ENCODE measurements at regions not wholly inside any gene's neighbourhood (a gene's known extent, or its start where the extent isn't known, plus 50 kb on each side); places are given as distances from the start of the nearest gene placed in this dataset.

- Histone ChIP-seq H3K4me2 (ENCODE audit: low read length) (no peak overlapping the region), H3K4me1 (ENCODE audit: control insufficient read depth, insufficient read depth, low read length) (no peaks in the 10 kb centered on the region), H3K4me3 (ENCODE audit: low read length) (no peak overlapping the region), H3K9ac (ENCODE audit: low read depth, low read length) (no peak overlapping the region), H3K27me3 (ENCODE audit: control insufficient read depth, insufficient read depth, low read length) (no peaks in the 10 kb centered on the region), H3K9me3 (replicated peaks; ENCODE audit: low read length) (peaks cover 12% of the 10 kb centered on the region), H3K36me3 (ENCODE audit: insufficient read depth, low read length) (no peaks in the 10 kb centered on the region)
Observed at GRCh38 chr18:22084547-22084946, 84.8 kb upstream of the GATA6 start.

GRCh38 chr18:22086973-22087372, 82.4 kb upstream of the GATA6 start:
- H3K9me3 ChIP-seq (replicated peaks; ENCODE audit: low read length), result peaks cover 7% of the 10 kb centered on the region
- no peaks in the 10 kb centered on the region for H3K36me3 ChIP-seq (ENCODE audit: insufficient read depth, low read length)
- no peak overlapping the region for H3K4me2 ChIP-seq (ENCODE audit: low read length)
- H3K4me3 ChIP-seq (ENCODE audit: low read length), result no peak overlapping the region
- no peaks in the 10 kb centered on the region for H3K27me3 ChIP-seq (ENCODE audit: control insufficient read depth, insufficient read depth, low read length)
- no peak overlapping the region for H3K9ac ChIP-seq (ENCODE audit: low read depth, low read length)
- H3K4me1 ChIP-seq (ENCODE audit: control insufficient read depth, insufficient read depth, low read length), result no peaks in the 10 kb centered on the region

- H3K27me3 ChIP-seq (ENCODE audit: control insufficient read depth, insufficient read depth, low read length), result no peaks in the 10 kb centered on the region
- no peaks in the 10 kb centered on the region for H3K4me1 ChIP-seq (ENCODE audit: control insufficient read depth, insufficient read depth, low read length)
- no peak overlapping the region for H3K9ac ChIP-seq (ENCODE audit: low read depth, low read length)
- H3K36me3 ChIP-seq (ENCODE audit: insufficient read depth, low read length), result no peaks in the 10 kb centered on the region
- H3K4me2 ChIP-seq (ENCODE audit: low read length), result no peak overlapping the region
- peaks cover 4% of the 10 kb centered on the region for H3K9me3 ChIP-seq (replicated peaks; ENCODE audit: low read length)
- H3K4me3 ChIP-seq (ENCODE audit: low read length), result no peak overlapping the region
Observed at GRCh38 chr18:22088029-22088428, 81.4 kb upstream of the GATA6 start.

GRCh38 chr18:22088996-22089640, 80.3 kb upstream of the GATA6 start:
- no peak overlapping the region for H3K9ac ChIP-seq (ENCODE audit: low read depth, low read length)
- H3K27me3 ChIP-seq (ENCODE audit: control insufficient read depth, insufficient read depth, low read length), result no peaks in the 10 kb centered on the region
- peaks cover 4% of the 10 kb centered on the region for H3K9me3 ChIP-seq (replicated peaks; ENCODE audit: low read length)
- H3K36me3 ChIP-seq (ENCODE audit: insufficient read depth, low read length), result no peaks in the 10 kb centered on the region
- H3K4me1 ChIP-seq (ENCODE audit: control insufficient read depth, insufficient read depth, low read length), result no peaks in the 10 kb centered on the region
- H3K4me2 ChIP-seq (ENCODE audit: low read length), result no peak overlapping the region
- H3K4me3 ChIP-seq (ENCODE audit: low read length), result no peak overlapping the region

- Histone ChIP-seq H3K9ac (ENCODE audit: low read depth, low read length) (no peak overlapping the region), H3K27me3 (ENCODE audit: control insufficient read depth, insufficient read depth, low read length) (no peaks in the 10 kb centered on the region), H3K4me1 (ENCODE audit: control insufficient read depth, insufficient read depth, low read length) (no peaks in the 10 kb centered on the region), H3K4me3 (ENCODE audit: low read length) (no peak overlapping the region), H3K36me3 (ENCODE audit: insufficient read depth, low read length) (no peaks in the 10 kb centered on the region), H3K4me2 (ENCODE audit: low read length) (no peak overlapping the region), H3K9me3 (replicated peaks; ENCODE audit: low read length) (peaks cover 4% of the 10 kb centered on the region)
Observed at GRCh38 chr18:22091341-22091740, 78.0 kb upstream of the GATA6 start.

- Histone ChIP-seq H3K36me3 (ENCODE audit: insufficient read depth, low read length) (no peaks in the 10 kb centered on the region), H3K4me1 (ENCODE audit: control insufficient read depth, insufficient read depth, low read length) (no peaks in the 10 kb centered on the region), H3K27me3 (ENCODE audit: control insufficient read depth, insufficient read depth, low read length) (no peaks in the 10 kb centered on the region), H3K4me2 (ENCODE audit: low read length) (no peak overlapping the region), H3K4me3 (ENCODE audit: low read length) (no peak overlapping the region), H3K9me3 (replicated peaks; ENCODE audit: low read length) (no peaks in the 10 kb centered on the region), H3K9ac (ENCODE audit: low read depth, low read length) (no peak overlapping the region)
Observed at GRCh38 chr18:22093731-22094357, 75.5 kb upstream of the GATA6 start.

GRCh38 chr18:22094358-22094734, 75.0 kb upstream of the GATA6 start:
- no peaks in the 10 kb centered on the region for H3K27me3 ChIP-seq (ENCODE audit: control insufficient read depth, insufficient read depth, low read length)
- H3K9me3 ChIP-seq (replicated peaks; ENCODE audit: low read length), result no peaks in the 10 kb centered on the region
- H3K4me2 ChIP-seq (ENCODE audit: low read length), result no peak overlapping the region
- no peaks in the 10 kb centered on the region for H3K4me1 ChIP-seq (ENCODE audit: control insufficient read depth, insufficient read depth, low read length)
- no peak overlapping the region for H3K9ac ChIP-seq (ENCODE audit: low read depth, low read length)
- no peak overlapping the region for H3K4me3 ChIP-seq (ENCODE audit: low read length)
- H3K36me3 ChIP-seq (ENCODE audit: insufficient read depth, low read length), result no peaks in the 10 kb centered on the region

GRCh38 chr18:22098563-22098989, 70.8 kb upstream of the GATA6 start:
- H3K9me3 ChIP-seq (replicated peaks; ENCODE audit: low read length), result no peaks in the 10 kb centered on the region
- no peaks in the 10 kb centered on the region for H3K36me3 ChIP-seq (ENCODE audit: insufficient read depth, low read length)
- no peak overlapping the region for H3K4me3 ChIP-seq (ENCODE audit: low read length)
- no peak overlapping the region for H3K4me2 ChIP-seq (ENCODE audit: low read length)
- no peaks in the 10 kb centered on the region for H3K4me1 ChIP-seq (ENCODE audit: control insufficient read depth, insufficient read depth, low read length)
- no peaks in the 10 kb centered on the region for H3K27me3 ChIP-seq (ENCODE audit: control insufficient read depth, insufficient read depth, low read length)
- H3K9ac ChIP-seq (ENCODE audit: low read depth, low read length), result no peak overlapping the region

GRCh38 chr18:22099925-22100324, 69.5 kb upstream of the GATA6 start:
- Histone ChIP-seq H3K4me2 (ENCODE audit: low read length) (no peak overlapping the region), H3K36me3 (ENCODE audit: insufficient read depth, low read length) (no peaks in the 10 kb centered on the region), H3K4me1 (ENCODE audit: control insufficient read depth, insufficient read depth, low read length) (no peaks in the 10 kb centered on the region), H3K27me3 (ENCODE audit: control insufficient read depth, insufficient read depth, low read length) (no peaks in the 10 kb centered on the region), H3K4me3 (ENCODE audit: low read length) (no peak overlapping the region), H3K9me3 (replicated peaks; ENCODE audit: low read length) (no peaks in the 10 kb centered on the region), H3K9ac (ENCODE audit: low read depth, low read length) (no peak overlapping the region)

GRCh38 chr18:22101731-22102130, 67.7 kb upstream of the GATA6 start:
- no peaks in the 10 kb centered on the region for H3K27me3 ChIP-seq (ENCODE audit: control insufficient read depth, insufficient read depth, low read length)

GRCh38 chr18:22102953-22103646, 66.3 kb upstream of the GATA6 start:
- no peaks in the 10 kb centered on the region for H3K9me3 ChIP-seq (replicated peaks; ENCODE audit: low read length)
- H3K4me1 ChIP-seq (ENCODE audit: control insufficient read depth, insufficient read depth, low read length), result no peaks in the 10 kb centered on the region
- no peaks in the 10 kb centered on the region for H3K27me3 ChIP-seq (ENCODE audit: control insufficient read depth, insufficient read depth, low read length)
- no peak overlapping the region for H3K4me3 ChIP-seq (ENCODE audit: low read length)
- no peaks in the 10 kb centered on the region for H3K36me3 ChIP-seq (ENCODE audit: insufficient read depth, low read length)
- no peak overlapping the region for H3K9ac ChIP-seq (ENCODE audit: low read depth, low read length)
- H3K4me2 ChIP-seq (ENCODE audit: low read length), result no peak overlapping the region

More at GRCh38 chr18:22101731-22102130, 67.7 kb upstream of the GATA6 start:
- Histone ChIP-seq H3K9me3 (replicated peaks; ENCODE audit: low read length) (no peaks in the 10 kb centered on the region), H3K4me1 (ENCODE audit: control insufficient read depth, insufficient read depth, low read length) (no peaks in the 10 kb centered on the region), H3K9ac (ENCODE audit: low read depth, low read length) (no peak overlapping the region), H3K4me3 (ENCODE audit: low read length) (no peak overlapping the region), H3K4me2 (ENCODE audit: low read length) (no peak overlapping the region), H3K36me3 (ENCODE audit: insufficient read depth, low read length) (no peaks in the 10 kb centered on the region)

- no peaks in the 10 kb centered on the region for H3K9me3 ChIP-seq (replicated peaks; ENCODE audit: low read length)
- no peaks in the 10 kb centered on the region for H3K36me3 ChIP-seq (ENCODE audit: insufficient read depth, low read length)
- no peak overlapping the region for H3K9ac ChIP-seq (ENCODE audit: low read depth, low read length)
- no peaks in the 10 kb centered on the region for H3K27me3 ChIP-seq (ENCODE audit: control insufficient read depth, insufficient read depth, low read length)
- no peak overlapping the region for H3K4me2 ChIP-seq (ENCODE audit: low read length)
- no peaks in the 10 kb centered on the region for H3K4me1 ChIP-seq (ENCODE audit: control insufficient read depth, insufficient read depth, low read length)
- no peak overlapping the region for H3K4me3 ChIP-seq (ENCODE audit: low read length)
Observed at GRCh38 chr18:22103647-22104031, 65.8 kb upstream of the GATA6 start.
